ENCODE measurements at regions not wholly inside any gene's neighbourhood (a gene's known extent, or its start where the extent isn't known, plus 50 kb on each side); places are given as distances from the start of the nearest gene placed in this dataset.

DNA sequence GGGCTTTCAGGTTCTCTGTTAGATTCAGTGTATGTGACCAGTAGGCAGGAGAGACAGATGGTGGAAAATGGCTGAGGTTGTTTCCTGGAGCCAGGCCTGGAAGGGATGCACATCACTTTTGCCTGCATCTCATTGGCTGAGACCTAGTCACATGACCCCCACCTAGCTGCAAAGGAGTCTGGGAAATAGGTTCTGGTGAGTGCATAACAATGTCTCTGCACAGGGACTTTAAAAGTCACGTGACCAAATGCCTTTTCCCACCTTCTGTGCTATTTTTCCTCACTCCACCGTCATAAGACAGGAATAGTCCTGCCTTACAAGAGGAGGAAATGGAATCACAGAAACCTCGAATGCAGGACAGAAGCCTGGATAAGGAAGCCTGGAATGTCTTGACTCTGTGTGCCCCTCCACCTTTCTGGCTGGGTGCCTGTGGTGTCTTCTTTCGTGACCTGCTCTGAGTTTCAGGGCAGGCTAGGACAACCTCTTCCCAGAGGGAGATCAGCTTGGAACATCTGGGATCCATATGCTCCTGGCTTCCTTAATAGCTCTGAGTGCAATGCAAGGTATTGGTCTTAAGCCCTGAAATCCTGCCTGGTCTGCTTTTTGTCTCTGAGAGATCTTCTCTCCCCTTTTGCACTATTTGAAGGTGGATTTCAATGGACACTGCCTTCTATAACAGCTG, 139.9 kb upstream of the ZNF438 start:
- RAD21 ChIA-PET (ENCODE audit: low non-redundant PET in 1 of 2, low total read pairs in 2 of 2, uncharacterized antibody in 2 of 2, unreplicated experiment in 2 of 2): no interaction called here
- CTCF ChIA-PET: no interaction called here
- ATAC-seq: no peak

DNA sequence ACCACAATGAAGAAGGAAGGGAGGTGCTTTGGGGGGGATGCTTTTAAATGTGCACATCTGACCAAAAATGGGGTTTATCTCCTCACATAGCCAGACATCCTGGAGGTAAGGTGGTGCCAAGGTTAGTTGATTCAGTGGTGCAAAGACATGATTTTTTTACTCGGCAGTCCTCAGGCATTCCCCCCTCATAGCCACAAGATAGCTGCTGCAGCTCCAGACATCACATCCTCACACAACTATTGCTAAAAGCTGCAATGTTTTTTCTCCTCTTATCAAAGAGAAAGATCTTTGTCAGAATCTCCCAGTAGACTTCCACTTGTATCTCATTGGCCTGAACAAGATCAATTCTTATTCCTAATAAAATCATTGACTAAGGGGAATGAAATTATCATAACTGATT, 141.3 kb upstream of the ZNF438 start:
- no TSS peak for BruUV-seq (replicated peaks)
- CTCF ChIA-PET: no interaction called here
- intact Hi-C loops (cut with micrococcal nuclease): no loop called here

More for the DNA sequence above, 139.9 kb upstream of the ZNF438 start:
- no peaks in the 10 kb centered on the region for H4K20me1 ChIP-seq (ENCODE audit: insufficient read depth)
- H3K27me3 ChIP-seq (ENCODE audit: insufficient read depth, low read length): no peaks in the 10 kb centered on the region
- no peaks in the 10 kb centered on the region for H3K4me1 ChIP-seq (ENCODE audit: control insufficient read depth in 1 of 2, insufficient read depth in 2 of 2, low read length in 2 of 2)
- H3K9ac ChIP-seq (ENCODE audit: low read length): no peak overlapping the region
- POLR2A ChIA-PET: no interaction called here
- no peak overlapping the region for H3K27ac ChIP-seq (ENCODE audit: low read depth, low read length)
- H3K4me2 ChIP-seq (ENCODE audit: low read length): no peak overlapping the region
- no peaks in the 10 kb centered on the region for H3K36me3 ChIP-seq (ENCODE audit: control insufficient read depth in 1 of 2, insufficient read depth in 2 of 2, low read length in 2 of 2)
- TF ChIP-seq ZFX (IDR thresholded peaks at IDR 0.05): no peak
- BruUV-seq (replicated peaks): no TSS peak
- intact Hi-C loops (cut with micrococcal nuclease): no loop called here
- no peaks in the 10 kb centered on the region for H3K79me2 ChIP-seq (ENCODE audit: insufficient read depth, low read length)
- no peak overlapping the region for H3K4me3 ChIP-seq (replicated peaks in 1 of 2; ENCODE audit: low read depth in 1 of 2, low read length in 2 of 2)
- H3K9me3 ChIP-seq (ENCODE audit: control insufficient read depth in 1 of 2, insufficient read depth in 1 of 2, low read depth in 1 of 2, low read length in 2 of 2): no peaks in the 10 kb centered on the region
- H2AFZ ChIP-seq (ENCODE audit: low read depth, low read length, poor library complexity, severe bottlenecking): no peak overlapping the region
- DNase-seq (ENCODE audit: low read depth, low spot score): no peak
- H3K9me2 ChIP-seq (ENCODE audit: insufficient read depth): no peaks in the 10 kb centered on the region

DNA sequence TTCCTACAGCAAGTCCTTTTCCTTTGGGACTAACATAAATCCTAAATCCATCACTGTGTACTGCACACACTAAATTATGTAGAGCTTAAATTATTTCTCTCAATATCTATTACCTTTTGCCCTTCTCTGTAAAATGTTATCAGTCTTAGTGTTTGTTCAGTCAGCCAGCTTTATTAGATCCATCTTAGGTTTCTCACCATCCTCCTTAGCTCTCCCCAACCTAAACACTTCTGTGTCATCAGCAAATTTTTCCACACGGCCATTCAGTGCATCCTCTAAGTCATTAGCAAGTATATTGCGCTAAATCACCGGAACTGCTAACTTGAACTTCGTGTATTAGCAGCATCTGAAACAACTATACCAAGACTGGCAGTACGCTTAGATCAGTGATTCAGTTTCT, 142.1 kb upstream of the ZNF438 start:
- ChIA-PET RAD21 (ENCODE audit: low non-redundant PET in 1 of 2, low total read pairs in 2 of 2, uncharacterized antibody in 2 of 2, unreplicated experiment in 2 of 2) (no interaction called here), CTCF (no interaction called here), POLR2A (no interaction called here)
- no peak for ATAC-seq
- H3K9ac ChIP-seq (ENCODE audit: low read length): no peak overlapping the region
- intact Hi-C loops (cut with micrococcal nuclease): no loop called here
- no peaks in the 10 kb centered on the region for H3K9me2 ChIP-seq (ENCODE audit: insufficient read depth)
- H3K9me3 ChIP-seq (ENCODE audit: control insufficient read depth in 1 of 2, insufficient read depth in 1 of 2, low read depth in 1 of 2, low read length in 2 of 2): no peaks in the 10 kb centered on the region
- no peak overlapping the region for H3K27ac ChIP-seq (ENCODE audit: low read depth, low read length)
- H3K27me3 ChIP-seq (ENCODE audit: insufficient read depth, low read length): no peaks in the 10 kb centered on the region
- H2AFZ ChIP-seq (ENCODE audit: low read depth, low read length, poor library complexity, severe bottlenecking): no peak overlapping the region
- no peak for DNase-seq (ENCODE audit: low read depth, low spot score)
- no peak overlapping the region for H3K4me3 ChIP-seq (replicated peaks in 1 of 2; ENCODE audit: low read depth in 1 of 2, low read length in 2 of 2)
- BruUV-seq (replicated peaks): no TSS peak
- no peaks in the 10 kb centered on the region for H3K36me3 ChIP-seq (ENCODE audit: control insufficient read depth in 1 of 2, insufficient read depth in 2 of 2, low read length in 2 of 2)
- H3K4me2 ChIP-seq (ENCODE audit: low read length): no peak overlapping the region
- no peaks in the 10 kb centered on the region for H4K20me1 ChIP-seq (ENCODE audit: insufficient read depth)
- H3K79me2 ChIP-seq (ENCODE audit: insufficient read depth, low read length): no peaks in the 10 kb centered on the region
- no peaks in the 10 kb centered on the region for H3K4me1 ChIP-seq (ENCODE audit: control insufficient read depth in 1 of 2, insufficient read depth in 2 of 2, low read length in 2 of 2)
- no peak for TF ChIP-seq FOSL1 (IDR thresholded peaks at IDR 0.05; ENCODE audit: low read depth)
- no peak for TF ChIP-seq EZH2 (IDR thresholded peaks at IDR 0.05)
- no peak for TF ChIP-seq EGR1 (IDR thresholded peaks at IDR 0.05; ENCODE audit: low read depth)
- TF ChIP-seq SRF (IDR thresholded peaks at IDR 0.05; ENCODE audit: low read depth): no peak
- no peak for TF ChIP-seq SP1 (IDR thresholded peaks at IDR 0.05; ENCODE audit: low read depth)
- no peak for TF ChIP-seq RAD21 (IDR thresholded peaks at IDR 0.05; ENCODE audit: low read depth)
- no peak for TF ChIP-seq SIN3A (IDR thresholded peaks at IDR 0.05; ENCODE audit: low read depth)
- no peak for TF ChIP-seq YY1 (IDR thresholded peaks at IDR 0.05; ENCODE audit: extremely low read depth, insufficient replicate concordance, low read depth, low read length)
- TF ChIP-seq ZFX (IDR thresholded peaks at IDR 0.05): no peak
- TF ChIP-seq POLR2A (IDR thresholded peaks at IDR 0.05; ENCODE audit: borderline replicate concordance, extremely low read depth, insufficient read depth, insufficient read length): no peak
- TF ChIP-seq, protein P1, sequence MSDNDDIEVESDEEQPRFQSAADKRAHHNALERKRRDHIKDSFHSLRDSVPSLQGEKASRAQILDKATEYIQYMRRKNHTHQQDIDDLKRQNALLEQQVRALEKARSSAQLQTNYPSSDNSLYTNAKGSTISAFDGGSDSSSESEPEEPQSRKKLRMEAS (IDR thresholded peaks at IDR 0.05): no peak
- TF ChIP-seq, protein P2, sequence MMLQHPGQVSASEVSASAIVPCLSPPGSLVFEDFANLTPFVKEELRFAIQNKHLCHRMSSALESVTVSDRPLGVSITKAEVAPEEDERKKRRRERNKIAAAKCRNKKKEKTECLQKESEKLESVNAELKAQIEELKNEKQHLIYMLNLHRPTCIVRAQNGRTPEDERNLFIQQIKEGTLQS (IDR thresholded peaks at IDR 0.05): no peak

More for the DNA sequence above, 141.3 kb upstream of the ZNF438 start:
- H3K36me3 ChIP-seq (ENCODE audit: control insufficient read depth in 1 of 2, insufficient read depth in 2 of 2, low read length in 2 of 2): no peaks in the 10 kb centered on the region
- POLR2A ChIA-PET: no interaction called here
- no peaks in the 10 kb centered on the region for H3K9me2 ChIP-seq (ENCODE audit: insufficient read depth)
- RAD21 ChIA-PET (ENCODE audit: low non-redundant PET in 1 of 2, low total read pairs in 2 of 2, uncharacterized antibody in 2 of 2, unreplicated experiment in 2 of 2): no interaction called here
- no peaks in the 10 kb centered on the region for H3K27me3 ChIP-seq (ENCODE audit: insufficient read depth, low read length)
- H3K9me3 ChIP-seq (ENCODE audit: control insufficient read depth in 1 of 2, insufficient read depth in 1 of 2, low read depth in 1 of 2, low read length in 2 of 2): no peaks in the 10 kb centered on the region
- no peak for DNase-seq (ENCODE audit: low read depth, low spot score)
- no peaks in the 10 kb centered on the region for H3K4me1 ChIP-seq (ENCODE audit: control insufficient read depth in 1 of 2, insufficient read depth in 2 of 2, low read length in 2 of 2)
- H4K20me1 ChIP-seq (ENCODE audit: insufficient read depth): no peaks in the 10 kb centered on the region
- no peak overlapping the region for H3K4me2 ChIP-seq (ENCODE audit: low read length)
- ATAC-seq: no peak
- H3K27ac ChIP-seq (ENCODE audit: low read depth, low read length): no peak overlapping the region
- no peak overlapping the region for H2AFZ ChIP-seq (ENCODE audit: low read depth, low read length, poor library complexity, severe bottlenecking)
- no peak for TF ChIP-seq POLR2A (IDR thresholded peaks at IDR 0.05; ENCODE audit: borderline replicate concordance, extremely low read depth, insufficient read depth, insufficient read length)
- no peak for TF ChIP-seq JUND (IDR thresholded peaks at IDR 0.05)
- no peak for TF ChIP-seq POLR2AphosphoS5 (IDR thresholded peaks at IDR 0.05; ENCODE audit: low read depth, low read length)
- H3K9ac ChIP-seq (ENCODE audit: low read length): no peak overlapping the region
- H3K79me2 ChIP-seq (ENCODE audit: insufficient read depth, low read length): no peaks in the 10 kb centered on the region
- no peak overlapping the region for H3K4me3 ChIP-seq (replicated peaks in 1 of 2; ENCODE audit: low read depth in 1 of 2, low read length in 2 of 2)
